WTC11 (cell line): ENCODE measurements at regions not wholly inside any gene's neighbourhood (a gene's known extent, or its start where the extent isn't known, plus 50 kb on each side); places are given as distances from the start of the nearest gene placed in this dataset.

Experiments used
- ATAC-seq: fragments of 200-7000 bp; cut with Tn5 transposase; 2 replicates; pipeline ENCODE4 v1.10.0; 2021; ENCODE audit warnings: mild to moderate bottlenecking, moderate library complexity
- CTCF ChIA-PET: fragments of 300-600 bp; sonication (Branson Sonifier 250); formaldehyde crosslinking; loops from one replicate; lab custom pipeline; 2021; ENCODE audit warnings: antibody characterized with exemption; lab: Charles Lee
- POLR2A ChIA-PET: fragments of 350-600 bp; sonication (Branson Sonifier 250); formaldehyde crosslinking; loops from one replicate; lab custom pipeline; 2021; ENCODE audit warnings: antibody characterized with exemption; lab: Charles Lee
- DNase-seq: peaks from one replicate; pipeline ENCODE4 v3.0.0; 2021; ENCODE audit warnings: low spot score
- H3K27ac Mint-ChIP-seq: 2 replicates; pipeline ENCODE4 v1.8.0; 2021; ENCODE audit warnings: mixed read lengths
- H3K27me3 Mint-ChIP-seq: 2 replicates; pipeline ENCODE4 v1.8.0; 2021; ENCODE audit warnings: low read depth, mild to moderate bottlenecking, moderate library complexity, mixed read lengths
- H3K36me3 Mint-ChIP-seq: 2 replicates; pipeline ENCODE4 v1.8.0; 2021; ENCODE audit warnings: mixed read lengths
- H3K4me1 Mint-ChIP-seq: 2 replicates; pipeline ENCODE4 v1.8.0; 2022; ENCODE audit warnings: mixed read lengths
- H3K4me3 Mint-ChIP-seq: 2 replicates; pipeline ENCODE4 v1.8.0; 2021; ENCODE audit warnings: mild to moderate bottlenecking, moderate library complexity, mixed read lengths
- H3K9me3 Mint-ChIP-seq: 2 replicates; pipeline ENCODE4 v1.8.0; 2021; ENCODE audit warnings: mixed read lengths
- EMX1 ChIP-seq: fragments of 250-450 bp; sonication (Bioruptor Pico); IDR thresholded peaks from 2 replicates; pipeline ENCODE4 v1.8.0; 2021; ENCODE audit warnings: mild to moderate bottlenecking
- ETV6 ChIP-seq: sonication (generic); formaldehyde crosslinking; IDR thresholded peaks from 2 replicates; pipeline ENCODE4 v1.8.1; 2022; ENCODE audit warnings: mild to moderate bottlenecking, missing genetic modification reagents
- FOXJ3 ChIP-seq: sonication (generic); formaldehyde crosslinking; IDR thresholded peaks from 2 replicates; pipeline ENCODE4 v1.9.0; 2021; ENCODE audit warnings: missing genetic modification reagents, mild to moderate bottlenecking, borderline replicate concordance
- FOXK1 ChIP-seq: sonication (generic); formaldehyde crosslinking; IDR thresholded peaks from 2 replicates; pipeline ENCODE4 v1.8.0; 2022; ENCODE audit warnings: mild to moderate bottlenecking, moderate library complexity, missing genetic modification reagents
- GRHL2 ChIP-seq: fragments of 250-450 bp; sonication (Bioruptor Pico); IDR thresholded peaks from 2 replicates; pipeline ENCODE4 v1.8.0; 2022; ENCODE audit warnings: mild to moderate bottlenecking, moderate library complexity; ENCODE audit not compliant: insufficient replicate concordance, severe bottlenecking
- NFATC4 ChIP-seq: fragments of 250-450 bp; sonication (Bioruptor Pico); IDR thresholded peaks from 2 replicates; pipeline ENCODE4 v1.9.0; 2021; ENCODE audit warnings: mild to moderate bottlenecking
- NFE2L1 ChIP-seq: sonication (generic); formaldehyde crosslinking; IDR thresholded peaks from 2 replicates; pipeline ENCODE4 v1.8.1; 2023; ENCODE audit warnings: missing genetic modification reagents
- NR3C1 ChIP-seq: sonication (generic); formaldehyde crosslinking; conservative IDR thresholded peaks from 2 replicates; pipeline ENCODE4 v1.8.1; 2023; ENCODE audit warnings: low read depth, mild to moderate bottlenecking, missing genetic modification reagents
- RELA ChIP-seq: sonication (generic); formaldehyde crosslinking; IDR thresholded peaks from 2 replicates; pipeline ENCODE4 v1.8.1; 2022; ENCODE audit warnings: missing genetic modification reagents, mild to moderate bottlenecking, borderline replicate concordance
- ZNF219 ChIP-seq: sonication (generic); formaldehyde crosslinking; IDR thresholded peaks from 2 replicates; pipeline ENCODE4 v1.8.0; 2023; ENCODE audit warnings: missing genetic modification reagents, mild to moderate bottlenecking, borderline replicate concordance
- TF ChIP-seq, protein P1 (sequence below): sonication (generic); formaldehyde crosslinking; IDR thresholded peaks from 2 replicates; pipeline ENCODE4 v1.8.0; 2022; ENCODE audit warnings: missing genetic modification reagents
- TF ChIP-seq, protein P2 (sequence below): sonication (generic); formaldehyde crosslinking; IDR thresholded peaks from 2 replicates; pipeline ENCODE4 v1.8.1; 2022; ENCODE audit warnings: mild to moderate bottlenecking, moderate library complexity, missing genetic modification reagents
- TF ChIP-seq, protein P3 (sequence below): fragments of 250-450 bp; sonication (Bioruptor Pico); IDR thresholded peaks from 2 replicates; pipeline ENCODE4 v1.9.0; 2021; ENCODE audit warnings: mild to moderate bottlenecking, borderline replicate concordance
- TF ChIP-seq, protein P4 (sequence below): sonication (generic); formaldehyde crosslinking; IDR thresholded peaks from 2 replicates; pipeline ENCODE4 v1.8.0; 2022; ENCODE audit warnings: mild to moderate bottlenecking, missing genetic modification reagents
- TF ChIP-seq, protein P5 (sequence below): sonication (generic); formaldehyde crosslinking; IDR thresholded peaks from 2 replicates; pipeline ENCODE4 v1.8.1; 2023; ENCODE audit warnings: mild to moderate bottlenecking, moderate library complexity, missing genetic modification reagents
- TF ChIP-seq, protein P6 (sequence below): sonication (generic); formaldehyde crosslinking; IDR thresholded peaks from 2 replicates; pipeline ENCODE4 v1.8.1; 2022; ENCODE audit warnings: mild to moderate bottlenecking, missing genetic modification reagents, moderate library complexity, borderline replicate concordance
- TF ChIP-seq, protein P7 (sequence below): fragments of 250-450 bp; sonication (Bioruptor Pico); IDR thresholded peaks from 2 replicates; pipeline ENCODE4 v2.1.2; 2022; ENCODE audit warnings: mild to moderate bottlenecking, moderate library complexity

DNA sequence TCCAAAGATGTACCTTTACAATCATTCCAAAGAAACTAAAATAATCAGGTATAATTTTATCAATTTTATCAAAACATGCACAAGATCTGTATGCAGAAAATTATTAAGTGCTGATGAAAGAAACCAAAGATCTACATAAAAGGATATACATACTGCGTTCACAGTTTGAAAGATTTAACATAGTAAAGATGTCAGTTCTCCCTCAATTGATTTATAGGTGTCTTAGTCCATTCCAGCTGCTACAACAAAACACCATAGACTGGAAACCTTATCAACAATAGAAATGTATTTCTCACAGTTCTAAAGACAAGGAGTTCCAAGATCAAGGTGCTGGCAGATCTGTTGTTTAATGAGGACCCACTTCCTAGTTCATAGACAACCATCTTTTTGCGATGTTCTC, 189.0 kb upstream of the CCDC54 start (continued):
- TF ChIP-seq ETV6 (CRISPR knock-in tag), result no peak
- TF ChIP-seq, protein P1, sequence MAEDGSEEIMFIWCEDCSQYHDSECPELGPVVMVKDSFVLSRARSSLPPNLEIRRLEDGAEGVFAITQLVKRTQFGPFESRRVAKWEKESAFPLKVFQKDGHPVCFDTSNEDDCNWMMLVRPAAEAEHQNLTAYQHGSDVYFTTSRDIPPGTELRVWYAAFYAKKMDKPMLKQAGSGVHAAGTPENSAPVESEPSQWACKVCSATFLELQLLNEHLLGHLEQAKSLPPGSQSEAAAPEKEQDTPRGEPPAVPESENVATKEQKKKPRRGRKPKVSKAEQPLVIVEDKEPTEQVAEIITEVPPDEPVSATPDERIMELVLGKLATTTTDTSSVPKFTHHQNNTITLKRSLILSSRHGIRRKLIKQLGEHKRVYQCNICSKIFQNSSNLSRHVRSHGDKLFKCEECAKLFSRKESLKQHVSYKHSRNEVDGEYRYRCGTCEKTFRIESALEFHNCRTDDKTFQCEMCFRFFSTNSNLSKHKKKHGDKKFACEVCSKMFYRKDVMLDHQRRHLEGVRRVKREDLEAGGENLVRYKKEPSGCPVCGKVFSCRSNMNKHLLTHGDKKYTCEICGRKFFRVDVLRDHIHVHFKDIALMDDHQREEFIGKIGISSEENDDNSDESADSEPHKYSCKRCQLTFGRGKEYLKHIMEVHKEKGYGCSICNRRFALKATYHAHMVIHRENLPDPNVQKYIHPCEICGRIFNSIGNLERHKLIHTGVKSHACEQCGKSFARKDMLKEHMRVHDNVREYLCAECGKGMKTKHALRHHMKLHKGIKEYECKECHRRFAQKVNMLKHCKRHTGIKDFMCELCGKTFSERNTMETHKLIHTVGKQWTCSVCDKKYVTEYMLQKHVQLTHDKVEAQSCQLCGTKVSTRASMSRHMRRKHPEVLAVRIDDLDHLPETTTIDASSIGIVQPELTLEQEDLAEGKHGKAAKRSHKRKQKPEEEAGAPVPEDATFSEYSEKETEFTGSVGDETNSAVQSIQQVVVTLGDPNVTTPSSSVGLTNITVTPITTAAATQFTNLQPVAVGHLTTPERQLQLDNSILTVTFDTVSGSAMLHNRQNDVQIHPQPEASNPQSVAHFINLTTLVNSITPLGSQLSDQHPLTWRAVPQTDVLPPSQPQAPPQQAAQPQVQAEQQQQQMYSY (CRISPR knock-in tag), result no peak
- TF ChIP-seq, protein P2, sequence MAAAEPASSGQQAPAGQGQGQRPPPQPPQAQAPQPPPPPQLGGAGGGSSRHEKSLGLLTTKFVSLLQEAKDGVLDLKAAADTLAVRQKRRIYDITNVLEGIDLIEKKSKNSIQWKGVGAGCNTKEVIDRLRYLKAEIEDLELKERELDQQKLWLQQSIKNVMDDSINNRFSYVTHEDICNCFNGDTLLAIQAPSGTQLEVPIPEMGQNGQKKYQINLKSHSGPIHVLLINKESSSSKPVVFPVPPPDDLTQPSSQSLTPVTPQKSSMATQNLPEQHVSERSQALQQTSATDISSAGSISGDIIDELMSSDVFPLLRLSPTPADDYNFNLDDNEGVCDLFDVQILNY (CRISPR knock-in tag), result no peak
- TF ChIP-seq, all 79 proteins: peak for 0

DNA sequence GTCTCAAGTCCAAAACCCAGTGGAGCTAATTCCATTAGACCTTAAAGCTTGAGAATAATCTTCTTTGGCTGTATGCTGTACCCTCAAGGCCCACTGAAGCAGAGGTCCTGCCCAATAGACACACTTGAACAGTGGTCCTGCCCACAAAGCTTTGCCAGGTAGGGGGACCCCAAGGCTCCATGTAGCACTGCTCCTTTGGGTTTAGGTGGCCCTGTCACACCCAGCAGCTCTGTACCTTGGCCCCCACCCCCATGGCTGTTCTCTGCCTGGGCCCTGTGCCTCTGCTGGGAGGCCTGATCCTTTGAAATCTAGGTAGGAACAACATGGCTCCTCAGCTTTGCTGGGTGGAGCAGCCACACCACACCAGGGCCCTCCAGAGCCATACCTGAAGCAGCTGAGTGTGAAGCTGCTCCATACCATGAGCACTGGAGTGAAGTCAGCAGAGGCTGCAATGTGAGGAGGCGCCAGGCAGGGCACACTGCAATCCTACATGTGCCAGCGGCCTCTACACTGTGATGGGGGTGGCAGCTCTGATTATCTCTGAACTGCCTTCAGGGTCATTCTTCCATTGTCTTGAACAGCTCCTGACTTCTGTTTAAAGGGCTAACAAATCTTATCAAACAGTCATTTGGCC, 188.0 kb upstream of the CCDC54 start:
- CTCF ChIA-PET, result no interaction called here
- ATAC-seq (no peak), DNase-seq (no peak)
- Mint-ChIP-seq H3K27ac (no peak overlapping the region), H3K27me3 (no peaks in the 10 kb centered on the region), H3K4me1 (no peaks in the 10 kb centered on the region), H3K4me3 (no peak overlapping the region), H3K36me3 (no peaks in the 10 kb centered on the region), H3K9me3 (no peaks in the 10 kb centered on the region)
- POLR2A ChIA-PET, result interaction anchor here (0.6 kb wide), 1 partner anchor 35 kb away, joined by 3 read pairs; no protein-coding TSS in a partner anchor
- TF ChIP-seq, protein P1 (CRISPR knock-in tag), result no peak
- TF ChIP-seq, protein P3, sequence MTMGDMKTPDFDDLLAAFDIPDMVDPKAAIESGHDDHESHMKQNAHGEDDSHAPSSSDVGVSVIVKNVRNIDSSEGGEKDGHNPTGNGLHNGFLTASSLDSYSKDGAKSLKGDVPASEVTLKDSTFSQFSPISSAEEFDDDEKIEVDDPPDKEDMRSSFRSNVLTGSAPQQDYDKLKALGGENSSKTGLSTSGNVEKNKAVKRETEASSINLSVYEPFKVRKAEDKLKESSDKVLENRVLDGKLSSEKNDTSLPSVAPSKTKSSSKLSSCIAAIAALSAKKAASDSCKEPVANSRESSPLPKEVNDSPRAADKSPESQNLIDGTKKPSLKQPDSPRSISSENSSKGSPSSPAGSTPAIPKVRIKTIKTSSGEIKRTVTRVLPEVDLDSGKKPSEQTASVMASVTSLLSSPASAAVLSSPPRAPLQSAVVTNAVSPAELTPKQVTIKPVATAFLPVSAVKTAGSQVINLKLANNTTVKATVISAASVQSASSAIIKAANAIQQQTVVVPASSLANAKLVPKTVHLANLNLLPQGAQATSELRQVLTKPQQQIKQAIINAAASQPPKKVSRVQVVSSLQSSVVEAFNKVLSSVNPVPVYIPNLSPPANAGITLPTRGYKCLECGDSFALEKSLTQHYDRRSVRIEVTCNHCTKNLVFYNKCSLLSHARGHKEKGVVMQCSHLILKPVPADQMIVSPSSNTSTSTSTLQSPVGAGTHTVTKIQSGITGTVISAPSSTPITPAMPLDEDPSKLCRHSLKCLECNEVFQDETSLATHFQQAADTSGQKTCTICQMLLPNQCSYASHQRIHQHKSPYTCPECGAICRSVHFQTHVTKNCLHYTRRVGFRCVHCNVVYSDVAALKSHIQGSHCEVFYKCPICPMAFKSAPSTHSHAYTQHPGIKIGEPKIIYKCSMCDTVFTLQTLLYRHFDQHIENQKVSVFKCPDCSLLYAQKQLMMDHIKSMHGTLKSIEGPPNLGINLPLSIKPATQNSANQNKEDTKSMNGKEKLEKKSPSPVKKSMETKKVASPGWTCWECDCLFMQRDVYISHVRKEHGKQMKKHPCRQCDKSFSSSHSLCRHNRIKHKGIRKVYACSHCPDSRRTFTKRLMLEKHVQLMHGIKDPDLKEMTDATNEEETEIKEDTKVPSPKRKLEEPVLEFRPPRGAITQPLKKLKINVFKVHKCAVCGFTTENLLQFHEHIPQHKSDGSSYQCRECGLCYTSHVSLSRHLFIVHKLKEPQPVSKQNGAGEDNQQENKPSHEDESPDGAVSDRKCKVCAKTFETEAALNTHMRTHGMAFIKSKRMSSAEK (CRISPR knock-in tag), result no peak
- no peak for TF ChIP-seq FOXK1
- TF ChIP-seq, protein P4, sequence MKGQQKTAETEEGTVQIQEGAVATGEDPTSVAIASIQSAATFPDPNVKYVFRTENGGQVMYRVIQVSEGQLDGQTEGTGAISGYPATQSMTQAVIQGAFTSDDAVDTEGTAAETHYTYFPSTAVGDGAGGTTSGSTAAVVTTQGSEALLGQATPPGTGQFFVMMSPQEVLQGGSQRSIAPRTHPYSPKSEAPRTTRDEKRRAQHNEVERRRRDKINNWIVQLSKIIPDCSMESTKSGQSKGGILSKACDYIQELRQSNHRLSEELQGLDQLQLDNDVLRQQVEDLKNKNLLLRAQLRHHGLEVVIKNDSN, result no peak
- TF ChIP-seq, protein P5, sequence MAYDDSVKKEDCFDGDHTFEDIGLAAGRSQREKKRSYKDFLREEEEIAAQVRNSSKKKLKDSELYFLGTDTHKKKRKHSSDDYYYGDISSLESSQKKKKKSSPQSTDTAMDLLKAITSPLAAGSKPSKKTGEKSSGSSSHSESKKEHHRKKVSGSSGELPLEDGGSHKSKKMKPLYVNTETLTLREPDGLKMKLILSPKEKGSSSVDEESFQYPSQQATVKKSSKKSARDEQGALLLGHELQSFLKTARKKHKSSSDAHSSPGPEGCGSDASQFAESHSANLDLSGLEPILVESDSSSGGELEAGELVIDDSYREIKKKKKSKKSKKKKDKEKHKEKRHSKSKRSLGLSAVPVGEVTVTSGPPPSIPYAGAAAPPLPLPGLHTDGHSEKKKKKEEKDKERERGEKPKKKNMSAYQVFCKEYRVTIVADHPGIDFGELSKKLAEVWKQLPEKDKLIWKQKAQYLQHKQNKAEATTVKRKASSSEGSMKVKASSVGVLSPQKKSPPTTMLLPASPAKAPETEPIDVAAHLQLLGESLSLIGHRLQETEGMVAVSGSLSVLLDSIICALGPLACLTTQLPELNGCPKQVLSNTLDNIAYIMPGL (CRISPR knock-in tag), result no peak
- no peak for TF ChIP-seq NFE2L1 (CRISPR knock-in tag)
- TF ChIP-seq ZNF219 (CRISPR knock-in tag), result no peak
- TF ChIP-seq, protein P6, sequence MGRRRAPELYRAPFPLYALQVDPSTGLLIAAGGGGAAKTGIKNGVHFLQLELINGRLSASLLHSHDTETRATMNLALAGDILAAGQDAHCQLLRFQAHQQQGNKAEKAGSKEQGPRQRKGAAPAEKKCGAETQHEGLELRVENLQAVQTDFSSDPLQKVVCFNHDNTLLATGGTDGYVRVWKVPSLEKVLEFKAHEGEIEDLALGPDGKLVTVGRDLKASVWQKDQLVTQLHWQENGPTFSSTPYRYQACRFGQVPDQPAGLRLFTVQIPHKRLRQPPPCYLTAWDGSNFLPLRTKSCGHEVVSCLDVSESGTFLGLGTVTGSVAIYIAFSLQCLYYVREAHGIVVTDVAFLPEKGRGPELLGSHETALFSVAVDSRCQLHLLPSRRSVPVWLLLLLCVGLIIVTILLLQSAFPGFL (CRISPR knock-in tag), result no peak
- no peak for TF ChIP-seq NFATC4 (CRISPR knock-in tag)
- no peak for TF ChIP-seq FOXJ3 (CRISPR knock-in tag)
- TF ChIP-seq NR3C1 (CRISPR knock-in tag), result no peak
- TF ChIP-seq, protein P7, sequence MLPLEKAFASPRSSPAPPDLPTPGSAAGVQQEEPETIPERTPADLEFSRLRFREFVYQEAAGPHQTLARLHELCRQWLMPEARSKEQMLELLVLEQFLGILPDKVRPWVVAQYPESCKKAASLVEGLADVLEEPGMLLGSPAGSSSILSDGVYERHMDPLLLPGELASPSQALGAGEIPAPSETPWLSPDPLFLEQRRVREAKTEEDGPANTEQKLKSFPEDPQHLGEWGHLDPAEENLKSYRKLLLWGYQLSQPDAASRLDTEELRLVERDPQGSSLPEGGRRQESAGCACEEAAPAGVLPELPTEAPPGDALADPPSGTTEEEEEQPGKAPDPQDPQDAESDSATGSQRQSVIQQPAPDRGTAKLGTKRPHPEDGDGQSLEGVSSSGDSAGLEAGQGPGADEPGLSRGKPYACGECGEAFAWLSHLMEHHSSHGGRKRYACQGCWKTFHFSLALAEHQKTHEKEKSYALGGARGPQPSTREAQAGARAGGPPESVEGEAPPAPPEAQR, result no peak
- TF ChIP-seq EMX1, result no peak
- TF ChIP-seq RELA (CRISPR knock-in tag), result no peak
- TF ChIP-seq GRHL2 (CRISPR knock-in tag), result no peak
